ENCODE measurements at regions not wholly inside any gene's neighbourhood (a gene's known extent, or its start where the extent isn't known, plus 50 kb on each side); places are given as distances from the start of the nearest gene placed in this dataset.

DNA sequence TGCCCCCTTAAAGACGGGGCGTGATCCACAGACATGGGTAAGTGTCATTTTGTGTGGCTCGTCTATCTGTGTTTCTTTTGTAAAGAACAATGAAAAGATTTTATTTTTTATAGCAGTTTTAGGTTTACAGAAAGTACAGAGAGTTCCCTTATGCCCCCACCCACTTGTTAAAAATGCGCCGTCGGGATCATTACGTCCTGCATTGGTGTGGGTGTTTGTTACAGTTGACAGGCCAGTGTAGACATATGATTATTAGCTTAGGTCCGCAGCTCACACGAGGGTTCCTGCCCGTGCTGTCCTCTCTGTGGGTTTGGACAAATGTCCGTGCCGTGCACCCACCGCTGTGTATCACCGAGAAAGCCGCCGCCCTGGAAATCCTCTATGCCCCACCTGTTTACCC lies 50.5 kb downstream of the RGS12 start:
- DNase-seq, result no peak
- no peak overlapping the region for H3K4me3 ChIP-seq (ENCODE audit: low read depth in 2 of 2, low read length in 1 of 2)
- no peak overlapping the region for H3K27ac ChIP-seq (ENCODE audit: low read depth in 2 of 2, low read length in 1 of 2)
- H3K4me1 ChIP-seq (ENCODE audit: control insufficient read depth in 1 of 2, insufficient read depth in 2 of 2, low read depth in 1 of 2, low read length in 1 of 2), result peaks cover 0 to under 1% of the 10 kb centered on the region in 2 experiments; a peak in 3 of 4 replicates
- H3K9me2 ChIP-seq, result no peaks in the 10 kb centered on the region
- TF ChIP-seq, protein P1, sequence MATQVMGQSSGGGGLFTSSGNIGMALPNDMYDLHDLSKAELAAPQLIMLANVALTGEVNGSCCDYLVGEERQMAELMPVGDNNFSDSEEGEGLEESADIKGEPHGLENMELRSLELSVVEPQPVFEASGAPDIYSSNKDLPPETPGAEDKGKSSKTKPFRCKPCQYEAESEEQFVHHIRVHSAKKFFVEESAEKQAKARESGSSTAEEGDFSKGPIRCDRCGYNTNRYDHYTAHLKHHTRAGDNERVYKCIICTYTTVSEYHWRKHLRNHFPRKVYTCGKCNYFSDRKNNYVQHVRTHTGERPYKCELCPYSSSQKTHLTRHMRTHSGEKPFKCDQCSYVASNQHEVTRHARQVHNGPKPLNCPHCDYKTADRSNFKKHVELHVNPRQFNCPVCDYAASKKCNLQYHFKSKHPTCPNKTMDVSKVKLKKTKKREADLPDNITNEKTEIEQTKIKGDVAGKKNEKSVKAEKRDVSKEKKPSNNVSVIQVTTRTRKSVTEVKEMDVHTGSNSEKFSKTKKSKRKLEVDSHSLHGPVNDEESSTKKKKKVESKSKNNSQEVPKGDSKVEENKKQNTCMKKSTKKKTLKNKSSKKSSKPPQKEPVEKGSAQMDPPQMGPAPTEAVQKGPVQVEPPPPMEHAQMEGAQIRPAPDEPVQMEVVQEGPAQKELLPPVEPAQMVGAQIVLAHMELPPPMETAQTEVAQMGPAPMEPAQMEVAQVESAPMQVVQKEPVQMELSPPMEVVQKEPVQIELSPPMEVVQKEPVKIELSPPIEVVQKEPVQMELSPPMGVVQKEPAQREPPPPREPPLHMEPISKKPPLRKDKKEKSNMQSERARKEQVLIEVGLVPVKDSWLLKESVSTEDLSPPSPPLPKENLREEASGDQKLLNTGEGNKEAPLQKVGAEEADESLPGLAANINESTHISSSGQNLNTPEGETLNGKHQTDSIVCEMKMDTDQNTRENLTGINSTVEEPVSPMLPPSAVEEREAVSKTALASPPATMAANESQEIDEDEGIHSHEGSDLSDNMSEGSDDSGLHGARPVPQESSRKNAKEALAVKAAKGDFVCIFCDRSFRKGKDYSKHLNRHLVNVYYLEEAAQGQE (IDR thresholded peaks at IDR 0.05; ENCODE audit: low read depth, low read length), result no peak
- TF ChIP-seq RFX5 (IDR thresholded peaks at IDR 0.05; ENCODE audit: low read length) (no peak), CHD2 (IDR thresholded peaks at IDR 0.05; ENCODE audit: low read length, partially characterized antibody) (no peak), NRF1 (IDR thresholded peaks at IDR 0.05; ENCODE audit: low read depth, low read length) (no peak), SIN3A (IDR thresholded peaks at IDR 0.05; ENCODE audit: borderline replicate concordance, low read depth, low read length) (no peak), RXRA (IDR thresholded peaks at IDR 0.05; ENCODE audit: borderline replicate concordance, low read depth) (no peak), GATA2 (CRISPR knock-in tag; IDR thresholded peaks at IDR 0.05) (no peak), EZH2phosphoT487 (IDR thresholded peaks at IDR 0.05; ENCODE audit: borderline replicate concordance, low read depth) (no peak), RCOR1 (IDR thresholded peaks at IDR 0.05; ENCODE audit: low read length) (no peak), JUND (IDR thresholded peaks at IDR 0.05) (no peak), TEAD4 (IDR thresholded peaks at IDR 0.05; ENCODE audit: borderline replicate concordance, insufficient read depth) (no peak), FOXM1 (IDR thresholded peaks at IDR 0.05; ENCODE audit: low read depth) (no peak), MXI1 (IDR thresholded peaks at IDR 0.05; ENCODE audit: low read depth, low read length) (no peak), SMC3 (IDR thresholded peaks at IDR 0.05; ENCODE audit: low read depth, low read length) (no peak), RAD21 (IDR thresholded peaks at IDR 0.05; ENCODE audit: low read length) (no peak), EP300 (IDR thresholded peaks at IDR 0.05; ENCODE audit: borderline replicate concordance in 1 of 2, low read depth in 1 of 2, low read length in 1 of 2) (no peak)
- TF ChIP-seq, protein P2, sequence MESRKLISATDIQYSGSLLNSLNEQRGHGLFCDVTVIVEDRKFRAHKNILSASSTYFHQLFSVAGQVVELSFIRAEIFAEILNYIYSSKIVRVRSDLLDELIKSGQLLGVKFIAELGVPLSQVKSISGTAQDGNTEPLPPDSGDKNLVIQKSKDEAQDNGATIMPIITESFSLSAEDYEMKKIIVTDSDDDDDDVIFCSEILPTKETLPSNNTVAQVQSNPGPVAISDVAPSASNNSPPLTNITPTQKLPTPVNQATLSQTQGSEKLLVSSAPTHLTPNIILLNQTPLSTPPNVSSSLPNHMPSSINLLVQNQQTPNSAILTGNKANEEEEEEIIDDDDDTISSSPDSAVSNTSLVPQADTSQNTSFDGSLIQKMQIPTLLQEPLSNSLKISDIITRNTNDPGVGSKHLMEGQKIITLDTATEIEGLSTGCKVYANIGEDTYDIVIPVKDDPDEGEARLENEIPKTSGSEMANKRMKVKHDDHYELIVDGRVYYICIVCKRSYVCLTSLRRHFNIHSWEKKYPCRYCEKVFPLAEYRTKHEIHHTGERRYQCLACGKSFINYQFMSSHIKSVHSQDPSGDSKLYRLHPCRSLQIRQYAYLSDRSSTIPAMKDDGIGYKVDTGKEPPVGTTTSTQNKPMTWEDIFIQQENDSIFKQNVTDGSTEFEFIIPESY (IDR thresholded peaks at IDR 0.05; ENCODE audit: borderline replicate concordance, low read depth), result no peak
- TF ChIP-seq, protein P3, sequence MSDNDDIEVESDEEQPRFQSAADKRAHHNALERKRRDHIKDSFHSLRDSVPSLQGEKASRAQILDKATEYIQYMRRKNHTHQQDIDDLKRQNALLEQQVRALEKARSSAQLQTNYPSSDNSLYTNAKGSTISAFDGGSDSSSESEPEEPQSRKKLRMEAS (IDR thresholded peaks at IDR 0.05; ENCODE audit: low read depth), result no peak
- TF ChIP-seq, protein P4, sequence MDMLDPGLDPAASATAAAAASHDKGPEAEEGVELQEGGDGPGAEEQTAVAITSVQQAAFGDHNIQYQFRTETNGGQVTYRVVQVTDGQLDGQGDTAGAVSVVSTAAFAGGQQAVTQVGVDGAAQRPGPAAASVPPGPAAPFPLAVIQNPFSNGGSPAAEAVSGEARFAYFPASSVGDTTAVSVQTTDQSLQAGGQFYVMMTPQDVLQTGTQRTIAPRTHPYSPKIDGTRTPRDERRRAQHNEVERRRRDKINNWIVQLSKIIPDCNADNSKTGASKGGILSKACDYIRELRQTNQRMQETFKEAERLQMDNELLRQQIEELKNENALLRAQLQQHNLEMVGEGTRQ (IDR thresholded peaks at IDR 0.05; ENCODE audit: borderline replicate concordance, low read depth, low read length), result no peak
- H3K36me3 ChIP-seq (replicated peaks in 1 of 2; ENCODE audit: control insufficient read depth in 1 of 2, insufficient read depth in 2 of 2, low read length in 1 of 2), result no peaks in the 10 kb centered on the region
- H2AFZ ChIP-seq (ENCODE audit: low read depth), result no peak overlapping the region
- ChIA-PET CTCF (interaction anchor here (1.2 to 6.5 kb wide), 4 partner anchors 12 to 137 kb away, joined by 4 to 142 read pairs (median 20); partner anchors contain the start of gene HGFAC), POLR2A (no interaction called here)
- H3K9ac ChIP-seq, result no peak overlapping the region
- H3K4me2 ChIP-seq, result no peak overlapping the region
- peaks cover 34% of the 10 kb centered on the region; the same call in 1 of the 2 replicates for H4K20me1 ChIP-seq (ENCODE audit: insufficient read depth)
- H3F3A ChIP-seq (replicated peaks; ENCODE audit: insufficient read depth), result peaks cover 4% of the 10 kb centered on the region
- H3K27me3 ChIP-seq (ENCODE audit: insufficient read depth), result no peaks in the 10 kb centered on the region
- H3K79me2 ChIP-seq (ENCODE audit: insufficient read depth), result peaks cover 37% of the 10 kb centered on the region
- H3K9me3 ChIP-seq, result no peaks in the 10 kb centered on the region
- WGBS (ENCODE audit: low lambda C conversion rate), result 96% methylated on average over 16 of the region's 16 CpGs

All from SK-N-SH (cell line).